MCF 10A (cell line): ENCODE measurements at regions not wholly inside any gene's neighbourhood (a gene's known extent, or its start where the extent isn't known, plus 50 kb on each side); places are given as distances from the start of the nearest gene placed in this dataset.
A peak's percentile ranks its signal among the peaks of the same experiment; 100 is the strongest.
"Not testable (repeated sequence)": the region's sequence is repeated elsewhere in the genome, so short reads cannot be mapped to it uniquely, and the experiment has no call there.

Experiments
- BruUV-seq: library from RNA; stranded (reverse); fragments of 400-500 nt; replicated peaks from 2 replicates; lab custom pipeline; 2021; lab: Mats Ljungman, UMichigan
- CTCF ChIA-PET: fragments of 300-600 bp; sonication (Branson Sonifier 250); formaldehyde crosslinking; extraction: SDS; loops from one replicate; lab custom pipeline; 2021; ENCODE audit warnings: antibody characterized with exemption, inconsistent platforms; lab: Yijun Ruan, JAX
- POLR2A ChIA-PET: fragments of 300-600, 350-650 bp; sonication (Branson Sonifier 250); formaldehyde crosslinking; extraction: SDS; loops from one replicate; lab custom pipeline; 2020; ENCODE audit warnings: antibody characterized with exemption, inconsistent platforms; lab: Yijun Ruan, JAX
- DNase-seq: peaks from one replicate; pipeline ENCODE4 v3.0.0-alpha.2; 2018; ENCODE audit not compliant: unreplicated experiment
- H3K27ac Mint-ChIP-seq: one replicate; pipeline ENCODE4 v1.8.0; 2022; ENCODE audit warnings: mild to moderate bottlenecking, low read depth, mixed read lengths; ENCODE audit not compliant: unreplicated experiment
- H3K27me3 Mint-ChIP-seq: one replicate; pipeline ENCODE4 v1.8.0; 2022; ENCODE audit warnings: mixed read lengths; ENCODE audit not compliant: insufficient read depth, unreplicated experiment
- H3K36me3 Mint-ChIP-seq: one replicate; pipeline ENCODE4 v1.8.0; 2022; ENCODE audit warnings: mild to moderate bottlenecking, moderate library complexity, mixed read lengths; ENCODE audit not compliant: insufficient read depth, unreplicated experiment
- H3K4me1 Mint-ChIP-seq: one replicate; pipeline ENCODE4 v1.8.0; 2022; ENCODE audit warnings: mixed read lengths; ENCODE audit not compliant: insufficient read depth, unreplicated experiment
- H3K4me3 Mint-ChIP-seq: one replicate; pipeline ENCODE4 v1.8.0; 2022; ENCODE audit warnings: mild to moderate bottlenecking, moderate library complexity, mixed read lengths; ENCODE audit not compliant: unreplicated experiment
- H3K9me3 Mint-ChIP-seq: one replicate; pipeline ENCODE4 v1.8.0; 2022; ENCODE audit warnings: mixed read lengths; ENCODE audit not compliant: unreplicated experiment
- intact Hi-C: fragments of 100-400 bp; cut with micrococcal nuclease; formaldehyde crosslinking; loops from 2 replicates; pipeline ENCODE4 v1.14.1; 2022

GRCh38 chr16:70043538-70044067 is 70.5 kb upstream of the PDPR start:
- H3K27me3 Mint-ChIP-seq, H3K4me3 Mint-ChIP-seq, CTCF ChIA-PET, BruUV-seq, H3K4me1 Mint-ChIP-seq, H3K9me3 Mint-ChIP-seq, intact Hi-C loops, H3K27ac Mint-ChIP-seq: not testable (repeated sequence)
- DNase-seq: peak; percentile 26
- H3K36me3 Mint-ChIP-seq: peaks cover 20% of the 10 kb centered on the region
- POLR2A ChIA-PET: interaction anchor here (1.0 kb wide), 1 partner anchor 14 kb away, joined by 3 read pairs; no protein-coding TSS in a partner anchor

- H3K4me3 Mint-ChIP-seq, H3K4me1 Mint-ChIP-seq, POLR2A ChIA-PET, DNase-seq, intact Hi-C loops, H3K27me3 Mint-ChIP-seq, H3K9me3 Mint-ChIP-seq, BruUV-seq, H3K27ac Mint-ChIP-seq, H3K36me3 Mint-ChIP-seq: not testable (repeated sequence)
- CTCF ChIA-PET: interaction anchor here (0.7 kb wide), 1 partner anchor 10 kb away, joined by 3 read pairs; no protein-coding TSS in a partner anchor
Observed at GRCh38 chr16:70046560-70046959, 67.6 kb upstream of the PDPR start.

- H3K4me3 Mint-ChIP-seq, H3K9me3 Mint-ChIP-seq, DNase-seq, H3K27me3 Mint-ChIP-seq, intact Hi-C loops, H3K4me1 Mint-ChIP-seq, BruUV-seq, CTCF ChIA-PET, H3K36me3 Mint-ChIP-seq, H3K27ac Mint-ChIP-seq: not testable (repeated sequence)
- POLR2A ChIA-PET: interaction anchor here (0.7 kb wide), 1 partner anchor 1588 kb away, joined by 3 read pairs; no protein-coding TSS in a partner anchor
Observed at GRCh38 chr16:70048083-70048482, 66.0 kb upstream of the PDPR start.

GRCh38 chr16:70058056-70058455 is 56.1 kb upstream of the PDPR start:
- H3K4me1 Mint-ChIP-seq, intact Hi-C loops, H3K4me3 Mint-ChIP-seq, H3K27ac Mint-ChIP-seq, H3K27me3 Mint-ChIP-seq, H3K36me3 Mint-ChIP-seq, H3K9me3 Mint-ChIP-seq, POLR2A ChIA-PET, BruUV-seq, DNase-seq: not testable (repeated sequence)
- CTCF ChIA-PET: interaction anchor here (1.3 kb wide), 1 partner anchor 261 kb away, joined by 4 read pairs; no protein-coding TSS in a partner anchor

- H3K27ac Mint-ChIP-seq, H3K4me3 Mint-ChIP-seq, DNase-seq, CTCF ChIA-PET, H3K9me3 Mint-ChIP-seq, H3K27me3 Mint-ChIP-seq, H3K36me3 Mint-ChIP-seq, H3K4me1 Mint-ChIP-seq, intact Hi-C loops, BruUV-seq: not testable (repeated sequence)
- POLR2A ChIA-PET: interaction anchor here (0.9 kb wide), 1 partner anchor 10 kb away, joined by 3 read pairs; no protein-coding TSS in a partner anchor
Observed at GRCh38 chr16:70059429-70059828, 54.7 kb upstream of the PDPR start.

- H3K36me3 Mint-ChIP-seq, H3K9me3 Mint-ChIP-seq, H3K27ac Mint-ChIP-seq, POLR2A ChIA-PET, H3K27me3 Mint-ChIP-seq, H3K4me1 Mint-ChIP-seq, DNase-seq, intact Hi-C loops, H3K4me3 Mint-ChIP-seq, BruUV-seq: not testable (repeated sequence)
- CTCF ChIA-PET: interaction anchor here (0.7 kb wide), 1 partner anchor 130 kb away, joined by 4 read pairs; no protein-coding TSS in a partner anchor
Observed at GRCh38 chr16:70060521-70061027, 53.6 kb upstream of the PDPR start.

- intact Hi-C loops, H3K27ac Mint-ChIP-seq, H3K27me3 Mint-ChIP-seq: not testable (repeated sequence)
Observed at GRCh38 chr16:70061671-70062218, 52.4 kb upstream of the PDPR start.

GRCh38 chr16:70062947-70063346 is 51.2 kb upstream of the PDPR start:
- POLR2A ChIA-PET, H3K4me1 Mint-ChIP-seq, H3K9me3 Mint-ChIP-seq, H3K36me3 Mint-ChIP-seq, CTCF ChIA-PET, H3K27me3 Mint-ChIP-seq, intact Hi-C loops, DNase-seq, BruUV-seq, H3K27ac Mint-ChIP-seq, H3K4me3 Mint-ChIP-seq: not testable (repeated sequence)

More at GRCh38 chr16:70061671-70062218, 52.4 kb upstream of the PDPR start:
- H3K4me3 Mint-ChIP-seq, H3K9me3 Mint-ChIP-seq, DNase-seq, H3K36me3 Mint-ChIP-seq, H3K4me1 Mint-ChIP-seq, BruUV-seq, POLR2A ChIA-PET, CTCF ChIA-PET: not testable (repeated sequence)
